ENCODE measurements at regions not wholly inside any gene's neighbourhood (a gene's known extent, or its start where the extent isn't known, plus 50 kb on each side); places are given as distances from the start of the nearest gene placed in this dataset.

GRCh38 chr9:68651280-68651893, 53.7 kb upstream of the PIP5K1B start:
- TF ChIP-seq POLR2A (IDR thresholded peaks at IDR 0.05) = no peak
- TF ChIP-seq CTCF (IDR thresholded peaks at IDR 0.05) = no peak
- no peak for TF ChIP-seq POLR2AphosphoS5 (IDR thresholded peaks at IDR 0.05)
